Liver (tissue), 8 donors: ENCODE measurements at regions not wholly inside any gene's neighbourhood (a gene's known extent, or its start where the extent isn't known, plus 50 kb on each side); places are given as distances from the start of the nearest gene placed in this dataset.

ENCODE experiments used
- DNase-seq: peaks from one replicate; pipeline ENCODE4 v3.0.0-alpha.2; 2017; ENCODE audit warnings: low spot score
- H3K27ac ChIP-seq, 2 donors: one replicate each; pipeline ENCODE4 v1.7.0; 2013; ENCODE audit warnings: inconsistent platforms in 2 of 2, low read length in 2 of 2, control low read depth in 1 of 2, low read depth in 1 of 2, mild to moderate bottlenecking in 1 of 2
- H3K27me3 ChIP-seq, 4 donors: one replicate each; pipeline versions ENCODE4 v1.6.1 to v1.7.0; 2013; ENCODE audit warnings: low read length in 3 of 4, inconsistent platforms in 1 of 4, mild to moderate bottlenecking in 1 of 4, moderate library complexity in 1 of 4; ENCODE audit not compliant: control insufficient read depth in 4 of 4, insufficient read depth in 4 of 4
- H3K36me3 ChIP-seq, 4 donors: one replicate each; pipeline versions ENCODE4 v1.6.1 to v1.7.0; 2013; ENCODE audit warnings: low read length in 3 of 4, mild to moderate bottlenecking in 3 of 4, low read depth in 1 of 4, moderate library complexity in 1 of 4; ENCODE audit not compliant: control insufficient read depth in 4 of 4, insufficient read depth in 3 of 4
- H3K4me1 ChIP-seq, 4 donors: one replicate each; pipeline versions ENCODE4 v1.6.1 to v1.7.0; 2013; ENCODE audit warnings: low read length in 3 of 4, mild to moderate bottlenecking in 3 of 4, moderate library complexity in 1 of 4; ENCODE audit not compliant: control insufficient read depth in 4 of 4, insufficient read depth in 4 of 4
- H3K4me3 ChIP-seq, 3 donors: one replicate each; pipeline versions ENCODE4 v1.6.1 to v1.7.0; 2013; ENCODE audit warnings: low read length in 3 of 3, control low read depth in 1 of 3, low read depth in 1 of 3, mild to moderate bottlenecking in 1 of 3
- H3K9ac ChIP-seq, 2 donors: one replicate each; pipeline ENCODE4 v1.7.0; 2013; ENCODE audit warnings: low read length in 2 of 2, mild to moderate bottlenecking in 2 of 2, moderate library complexity in 2 of 2, control low read depth in 1 of 2, low read depth in 1 of 2
- H3K9me3 ChIP-seq, 4 donors: one replicate each; pipeline versions ENCODE4 v1.6.1 to v1.7.0; 2013; ENCODE audit warnings: low read length in 3 of 4; ENCODE audit not compliant: control insufficient read depth in 4 of 4
- ATF3 ChIP-seq: IDR thresholded peaks from 2 replicates; pipeline ENCODE4 v1.6.1; 2016; ENCODE audit warnings: antibody characterized with exemption
- CTCF ChIP-seq: fragments of 150-350 bp; IDR thresholded peaks from 2 replicates; pipeline ENCODE4 v1.5.1; 2017; ENCODE audit warnings: improper control_type of control experiment, low read depth, low read length; ENCODE audit not compliant: missing input control
- EGR1 ChIP-seq, 2 donors: IDR thresholded peaks; 2 replicates each; pipeline ENCODE4 v1.6.1; 2016 to 2018; ENCODE audit warnings: antibody characterized with exemption in 2 of 2, low read depth in 2 of 2
- FOXA1 ChIP-seq: IDR thresholded peaks from 2 replicates; pipeline ENCODE4 v1.6.1; 2016; ENCODE audit warnings: antibody characterized with exemption
- FOXA2 ChIP-seq: IDR thresholded peaks from 2 replicates; pipeline ENCODE4 v1.6.1; 2016; ENCODE audit warnings: antibody characterized with exemption
- GABPA ChIP-seq, 2 donors: IDR thresholded peaks in 1 of 2; conservative IDR thresholded peaks in 1 of 2; 2 replicates each; pipeline ENCODE4 v1.6.1; 2016; ENCODE audit warnings: antibody characterized with exemption in 2 of 2, mild to moderate bottlenecking in 1 of 2, moderate library complexity in 1 of 2
- HNF4A ChIP-seq, 2 donors: conservative IDR thresholded peaks; 2 replicates each; pipeline ENCODE4 v1.6.1; 2016; ENCODE audit warnings: antibody characterized with exemption in 2 of 2, mild to moderate bottlenecking in 2 of 2
- HNF4G ChIP-seq: IDR thresholded peaks from 2 replicates; pipeline ENCODE4 v1.6.1; 2016; ENCODE audit warnings: antibody characterized with exemption
- JUND ChIP-seq, 2 donors: IDR thresholded peaks; 2 replicates each; pipeline ENCODE4 v1.6.1; 2016; ENCODE audit warnings: antibody characterized with exemption in 2 of 2
- MAX ChIP-seq: IDR thresholded peaks from 2 replicates; pipeline ENCODE4 v1.6.1; 2016; ENCODE audit warnings: antibody characterized with exemption
- NR2F2 ChIP-seq: IDR thresholded peaks from 2 replicates; pipeline ENCODE4 v1.6.1; 2016; ENCODE audit warnings: antibody characterized with exemption
- RAD21 ChIP-seq, 2 donors: IDR thresholded peaks; 2 replicates each; pipeline ENCODE4 v1.6.1; 2016; ENCODE audit warnings: antibody characterized with exemption in 2 of 2, mild to moderate bottlenecking in 2 of 2
- REST ChIP-seq: IDR thresholded peaks from 2 replicates; pipeline ENCODE4 v1.6.1; 2016; ENCODE audit warnings: antibody characterized with exemption, mild to moderate bottlenecking
- RXRA ChIP-seq, 2 donors: IDR thresholded peaks; 2 replicates each; pipeline ENCODE4 v1.6.1; 2017 to 2018; ENCODE audit warnings: antibody characterized with exemption in 2 of 2, mild to moderate bottlenecking in 1 of 2
- SP1 ChIP-seq: IDR thresholded peaks from 2 replicates; pipeline ENCODE4 v1.6.1; 2018; ENCODE audit warnings: antibody characterized with exemption, mild to moderate bottlenecking
- TAF1 ChIP-seq: conservative IDR thresholded peaks from 2 replicates; pipeline ENCODE4 v1.6.1; 2016; ENCODE audit warnings: antibody characterized with exemption, mild to moderate bottlenecking
- YY1 ChIP-seq: IDR thresholded peaks from 2 replicates; pipeline ENCODE4 v1.6.1; 2016; ENCODE audit warnings: antibody characterized with exemption, mild to moderate bottlenecking
- ZBTB33 ChIP-seq: IDR thresholded peaks from 2 replicates; pipeline ENCODE4 v1.6.1; 2016; ENCODE audit warnings: antibody characterized with exemption
- WGBS: extraction: QIAGEN DNeasy Blood & Tissue Kit; methylation state at CpG from one replicate; pipeline ENCODE4 v1.1.7; 2013; 5-methylcytosine and 5-hydroxymethylcytosine counted together
- donor health status: healthy.
- donor health status: healthy.
- donor health status: healthy.
- donor health status: healthy.
- donor health status: healthy.

- no peaks in the 10 kb centered on the region for H3K9me3 ChIP-seq
- no peak for TF ChIP-seq CTCF
- TF ChIP-seq HNF4A (conservative IDR thresholded peaks at IDR 0.05): no peak
- TF ChIP-seq RXRA (IDR thresholded peaks at IDR 0.05): no peak
- TF ChIP-seq ATF3: no peak
- no peak for TF ChIP-seq ZBTB33
- TF ChIP-seq EGR1 (IDR thresholded peaks at IDR 0.05; ENCODE audit: low read depth in 2 of 2): no peak
- no peaks in the 10 kb centered on the region for H3K27me3 ChIP-seq
- H3K4me3 ChIP-seq: no peak overlapping the region
- no peak overlapping the region for H3K27ac ChIP-seq
- no peaks in the 10 kb centered on the region for H3K4me1 ChIP-seq
- no peak overlapping the region for H3K9ac ChIP-seq
- no peak for DNase-seq
- WGBS: 73% methylated on average over 10 of the region's 10 CpGs
- H3K36me3 ChIP-seq: no peaks in the 10 kb centered on the region
Observed at GRCh38 chr2:235113854-235114253, 162.0 kb downstream of the SH3BP4 start.

GRCh38 chr2:235114286-235114685 lies 162.5 kb downstream of the SH3BP4 start:
- Histone ChIP-seq H3K36me3 (no peaks in the 10 kb centered on the region), H3K4me1 (no peaks in the 10 kb centered on the region), H3K27me3 (no peaks in the 10 kb centered on the region), H3K4me3 (no peak overlapping the region), H3K9ac (no peak overlapping the region), H3K9me3 (no peaks in the 10 kb centered on the region), H3K27ac (no peak overlapping the region)
- TF ChIP-seq JUND (IDR thresholded peaks at IDR 0.05) (no peak), MAX (no peak), RAD21 (IDR thresholded peaks at IDR 0.05) (no peak), RXRA (IDR thresholded peaks at IDR 0.05) (no peak), REST (no peak), ATF3 (no peak), TAF1 (no peak), ZBTB33 (no peak), EGR1 (IDR thresholded peaks at IDR 0.05; ENCODE audit: low read depth in 2 of 2) (no peak), GABPA (IDR thresholded peaks at IDR 0.05 in 1 of 2, conservative IDR thresholded peaks at IDR 0.05 in 1 of 2) (no peak), FOXA1 (no peak), SP1 (no peak), NR2F2 (no peak), FOXA2 (no peak), HNF4G (no peak), CTCF (no peak), YY1 (no peak), HNF4A (conservative IDR thresholded peaks at IDR 0.05) (no peak)
- 92% methylated on average over 10 of the region's 10 CpGs for WGBS
- DNase-seq: no peak
